Keratinocyte (primary cell): ENCODE measurements at regions not wholly inside any gene's neighbourhood (a gene's known extent, or its start where the extent isn't known, plus 50 kb on each side); places are given as distances from the start of the nearest gene placed in this dataset.

Experiments
- DNase-seq: peaks from one replicate; pipeline ENCODE4 v3.0.0-alpha.2; 2011; ENCODE audit warnings: low read depth, missing footprints, low spot score
- FAIRE-seq: peaks from 2 replicates; lab custom pipeline; 2011; peaks lifted over from hg19 to GRCh38; lab: Jason Lieb, UNC
- H2AFZ ChIP-seq: 2 replicates; pipeline ENCODE4 v1.6.0; 2012; ENCODE audit warnings: low read length, control low read depth, inconsistent platforms; ENCODE audit not compliant: control insufficient read depth
- H3K27ac ChIP-seq: 2 replicates; pipeline ENCODE4 v1.5.1; 2011; ENCODE audit warnings: low read length; ENCODE audit not compliant: control insufficient read depth, insufficient read depth
- H3K27me3 ChIP-seq: 3 replicates; pipeline ENCODE4 v1.6.0; 2011; ENCODE audit warnings: low read length; ENCODE audit not compliant: control insufficient read depth, insufficient read depth; ENCODE audit errors: extremely low read depth
- H3K36me3 ChIP-seq, 2 experiments: 2 replicates in 1 of 2; 3 replicates in 1 of 2; pipeline ENCODE4 v1.5.1; 2011; ENCODE audit warnings: low read length in 2 of 2, mild to moderate bottlenecking in 1 of 2; ENCODE audit not compliant: control insufficient read depth in 2 of 2, insufficient read depth in 2 of 2; ENCODE audit errors: extremely low read depth in 1 of 2
- H3K4me1 ChIP-seq: 3 replicates; pipeline ENCODE4 v1.5.1; 2011; ENCODE audit warnings: low read length; ENCODE audit not compliant: control insufficient read depth, insufficient read depth; ENCODE audit errors: extremely low read depth
- H3K4me2 ChIP-seq: 3 replicates; pipeline ENCODE4 v1.6.0; 2011; ENCODE audit warnings: low read depth, low read length; ENCODE audit not compliant: control insufficient read depth, insufficient read depth; ENCODE audit errors: extremely low read depth
- H3K4me3 ChIP-seq, 3 experiments: fragments of 200-600 bp in 1 of 3; sonication (generic) in 1 of 3; 2 replicates in 2 of 3; 3 replicates in 1 of 3; pipeline ENCODE4 v1.5.1; 2011 to 2016; ENCODE audit warnings: low read length in 3 of 3, mild to moderate bottlenecking in 3 of 3, control low read depth in 2 of 3, inconsistent platforms in 1 of 3, low read depth in 1 of 3, mixed read lengths in 1 of 3, mixed run types in 1 of 3, moderate library complexity in 1 of 3; ENCODE audit not compliant: control insufficient read depth in 2 of 3, insufficient read depth in 2 of 3; ENCODE audit errors: extremely low read depth in 1 of 3
- H3K79me2 ChIP-seq: 2 replicates; pipeline ENCODE4 v1.6.0; 2012; ENCODE audit warnings: low read length; ENCODE audit not compliant: control insufficient read depth, insufficient read depth
- H3K9ac ChIP-seq: 3 replicates; pipeline ENCODE4 v1.6.0; 2011; ENCODE audit warnings: low read length; ENCODE audit not compliant: control insufficient read depth, insufficient read depth; ENCODE audit errors: extremely low read depth
- H3K9me1 ChIP-seq: 3 replicates; pipeline ENCODE4 v1.6.0; 2011; ENCODE audit warnings: low read length; ENCODE audit not compliant: control insufficient read depth, insufficient read depth; ENCODE audit errors: extremely low read depth
- H3K9me3 ChIP-seq: 2 replicates; pipeline ENCODE4 v1.5.1; 2012; ENCODE audit warnings: low read depth, low read length; ENCODE audit not compliant: control insufficient read depth
- H4K20me1 ChIP-seq: 3 replicates; pipeline ENCODE4 v1.6.0; 2011; ENCODE audit warnings: low read length; ENCODE audit not compliant: control insufficient read depth, insufficient read depth; ENCODE audit errors: extremely low read depth
- CTCF ChIP-seq, 3 experiments: IDR thresholded peaks in 1 of 3; conservative IDR thresholded peaks in 1 of 3; optimal IDR thresholded peaks in 1 of 3; 2 replicates in 2 of 3; 3 replicates in 1 of 3; pipeline versions ENCODE3 to v1.5.1; 2011; ENCODE audit warnings: low read length in 3 of 3, mild to moderate bottlenecking in 3 of 3, moderate library complexity in 2 of 3, control low read depth in 1 of 3, inconsistent platforms in 1 of 3; ENCODE audit not compliant: insufficient read depth in 2 of 3; ENCODE audit errors: extremely low read depth in 1 of 3
- EZH2 ChIP-seq: IDR thresholded peaks from one replicate; pipeline ENCODE4 v1.6.1; 2012; ENCODE audit warnings: inconsistent platforms, mild to moderate bottlenecking, low read length, moderate library complexity
- dilution Hi-C: fragments of 300-500 bp; cut with MboI; formaldehyde crosslinking; loops from one replicate; pipeline ENCODE4 v1.7.0; 2020; ENCODE audit warnings: low sequenced_read_pairs; ENCODE audit not compliant: extremely low pct_ligation_motif_present

DNA sequence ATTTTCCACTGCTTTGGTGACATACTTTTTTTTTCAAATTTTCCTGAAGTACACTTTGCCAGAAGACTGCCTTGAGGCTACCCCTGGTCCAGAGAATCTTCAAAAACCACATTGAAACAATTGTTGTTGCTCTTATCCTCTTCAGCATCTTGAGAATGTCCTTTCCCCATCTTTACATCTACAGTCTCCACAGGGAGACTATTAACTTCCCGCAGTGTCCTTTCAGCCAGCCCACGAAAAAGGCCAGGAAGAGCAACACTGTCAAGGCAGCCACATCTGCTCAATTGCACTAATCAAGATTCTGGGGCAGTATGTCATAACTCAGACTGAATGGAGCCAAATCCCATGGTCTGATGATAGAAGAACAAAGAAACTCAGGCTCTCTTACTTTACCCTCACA lies 148.3 kb downstream of the ENC1 start:
- Histone ChIP-seq H3K27me3 (no peaks in the 10 kb centered on the region), H3K27ac (no peak overlapping the region), H3K36me3 (no peaks in the 10 kb centered on the region), H3K9ac (no peak overlapping the region), H3K79me2 (no peaks in the 10 kb centered on the region), H3K4me1 (no peaks in the 10 kb centered on the region), H3K9me1 (no peaks in the 10 kb centered on the region), H3K9me3 (no peaks in the 10 kb centered on the region), H4K20me1 (no peaks in the 10 kb centered on the region), H3K4me2 (no peak overlapping the region), H2AFZ (no peak overlapping the region), H3K4me3 (no peak overlapping the region)
- dilution Hi-C loops: no loop called here
- DNase-seq (no peak), FAIRE-seq (no peak)
- TF ChIP-seq CTCF (optimal IDR thresholded peaks at IDR 0.05 in 1 of 3, IDR thresholded peaks at IDR 0.05 in 1 of 3, conservative IDR thresholded peaks at IDR 0.05 in 1 of 3; ENCODE audit: extremely low read depth in 1 of 3, insufficient read depth in 2 of 3, low read length in 3 of 3) (no peak), EZH2 (no peak)

- H3K4me3 ChIP-seq: no peak overlapping the region
- FAIRE-seq (no peak), DNase-seq (no peak)
- no peak overlapping the region for H3K4me2 ChIP-seq
- H3K79me2 ChIP-seq: no peaks in the 10 kb centered on the region
- no peaks in the 10 kb centered on the region for H3K9me1 ChIP-seq
- no peaks in the 10 kb centered on the region for H3K9me3 ChIP-seq
- H3K36me3 ChIP-seq: no peaks in the 10 kb centered on the region
- no peak overlapping the region for H2AFZ ChIP-seq
- H3K4me1 ChIP-seq: no peaks in the 10 kb centered on the region
- H3K27me3 ChIP-seq: no peaks in the 10 kb centered on the region
- H3K9ac ChIP-seq: no peak overlapping the region
- dilution Hi-C loops: no loop called here
- TF ChIP-seq CTCF (optimal IDR thresholded peaks at IDR 0.05 in 1 of 3, IDR thresholded peaks at IDR 0.05 in 1 of 3, conservative IDR thresholded peaks at IDR 0.05 in 1 of 3; ENCODE audit: extremely low read depth in 1 of 3, insufficient read depth in 2 of 3, low read length in 3 of 3): no peak
- TF ChIP-seq EZH2: no peak
- no peaks in the 10 kb centered on the region for H4K20me1 ChIP-seq
- no peak overlapping the region for H3K27ac ChIP-seq
Measured at GRCh38 chr5:74491586-74491985, 148.9 kb downstream of the ENC1 start.
